Stimulated activated CD4-positive, alpha-beta T cell treated with anti-CD3 and anti-CD28 coated beads, Interleukin-1b, Interleukin-23, amount 100 ng/mL, for 24 hours (primary cell): ENCODE measurements at regions not wholly inside any gene's neighbourhood (a gene's known extent, or its start where the extent isn't known, plus 50 kb on each side); places are given as distances from the start of the nearest gene placed in this dataset.

ENCODE experiments used
- DNase-seq, 4 experiments: peaks; one replicate each; pipeline ENCODE4 v3.0.0-alpha.2; 2020; ENCODE audit warnings: low read depth in 4 of 4, low spot score in 1 of 4

DNA sequence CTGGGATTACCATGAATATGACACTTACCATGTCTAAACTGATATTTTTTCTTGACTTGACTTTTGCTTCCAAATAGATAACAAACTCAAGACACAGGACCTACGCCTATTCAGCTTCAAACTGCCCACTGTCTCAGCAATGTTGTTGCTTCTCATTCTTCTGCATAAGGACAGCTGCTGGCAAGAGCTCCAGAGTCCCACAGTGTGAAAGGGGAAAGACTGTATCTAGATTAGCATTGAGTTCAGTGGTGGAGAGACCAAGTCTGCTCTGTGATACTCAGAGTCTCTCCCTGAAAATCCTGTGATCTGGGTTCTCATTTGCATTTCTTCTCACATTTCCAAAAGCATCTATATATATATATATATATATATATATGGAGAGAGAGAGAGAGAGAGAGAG is 247.9 kb upstream of the NT5C1B start:
- no peak for DNase-seq

- no peak for DNase-seq
Measured at GRCh38 chr2:18836436-18836835, 247.1 kb upstream of the NT5C1B start.

DNA sequence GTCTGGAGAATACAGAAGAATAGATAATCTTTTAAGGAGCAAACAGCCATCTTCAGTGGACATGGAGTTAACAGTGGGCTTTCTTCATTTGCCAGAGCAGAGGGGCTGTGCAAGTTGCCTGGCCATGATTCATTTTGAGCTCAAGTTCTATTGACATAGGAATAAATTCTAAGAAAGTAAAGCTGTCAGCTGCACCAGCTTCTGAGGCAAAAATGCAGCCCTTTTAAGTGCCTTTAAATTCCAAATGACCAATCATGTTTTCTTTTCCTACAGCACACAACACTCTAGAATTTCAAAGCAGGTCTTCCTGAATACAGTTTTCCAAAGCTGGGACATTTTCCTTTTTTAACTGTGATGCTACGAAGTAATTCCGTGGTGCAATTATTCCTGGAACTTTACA is 246.4 kb upstream of the NT5C1B start:
- DNase-seq, result no peak

DNA sequence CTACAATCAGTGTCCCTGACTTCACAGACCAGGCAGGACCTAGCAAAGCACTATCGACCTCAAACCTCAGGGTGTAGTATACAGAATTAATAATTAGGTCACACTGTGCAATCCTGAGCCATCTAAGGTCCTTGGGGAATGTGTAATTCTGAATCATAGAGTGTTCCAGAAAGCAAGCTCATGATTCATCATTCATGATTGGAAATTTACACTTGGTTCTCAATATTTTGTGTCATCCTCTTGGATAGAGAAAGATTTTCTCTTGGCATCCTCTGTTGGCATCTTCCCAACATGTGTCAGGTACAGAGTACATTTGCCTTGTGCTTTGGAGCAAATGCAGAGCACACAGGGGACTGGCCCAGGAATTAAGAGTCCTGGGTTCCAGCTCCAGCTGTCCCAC is 245.0 kb upstream of the NT5C1B start:
- no peak for DNase-seq

DNA sequence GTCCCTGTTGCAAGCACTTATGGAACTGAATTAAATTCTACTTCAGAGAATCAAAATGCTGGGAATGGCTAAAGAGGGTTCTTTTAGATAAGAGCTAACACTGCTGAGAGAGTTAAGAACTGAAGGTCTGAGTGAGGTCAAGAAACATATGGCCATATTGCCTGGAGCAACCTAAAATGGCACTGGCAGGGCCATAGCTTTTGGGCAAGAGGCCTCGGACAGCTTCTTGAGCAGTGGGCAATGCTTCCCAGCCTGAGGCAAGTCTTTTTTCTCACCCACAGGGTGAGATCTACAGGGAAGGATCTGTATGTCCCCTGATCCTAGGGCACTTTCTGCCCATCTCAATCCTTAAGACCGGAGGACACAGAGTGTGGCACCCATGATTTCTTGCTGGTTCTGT is 244.6 kb upstream of the NT5C1B start:
- DNase-seq, result no peak

DNA sequence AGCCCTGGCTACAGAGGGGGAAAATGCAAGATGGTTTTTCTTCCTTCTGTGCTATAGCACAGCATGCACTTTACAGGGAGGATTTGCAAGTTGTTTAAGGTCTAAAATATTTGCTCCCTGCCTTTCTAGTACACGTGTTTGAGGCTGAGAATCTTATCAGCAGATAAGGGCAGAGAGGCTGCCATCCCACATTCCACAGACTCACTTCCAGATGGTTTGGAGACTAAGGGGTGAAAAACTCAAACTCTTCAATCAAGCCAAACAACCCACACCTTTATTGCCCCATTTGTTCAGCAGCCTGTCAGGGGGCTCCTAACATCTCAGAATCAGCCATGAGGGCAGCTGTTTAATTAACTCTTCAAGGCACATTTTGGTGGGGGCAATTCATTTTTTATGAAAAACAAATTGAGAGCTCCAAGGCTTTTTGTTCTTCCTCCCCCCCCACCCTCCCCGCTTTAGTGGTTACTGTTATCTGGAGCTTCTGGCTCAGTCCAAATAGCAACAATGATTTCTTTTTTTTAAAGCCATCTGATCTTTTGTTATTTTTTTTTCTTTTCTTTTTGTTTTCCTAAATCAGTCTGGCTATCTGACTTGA is 242.6 kb upstream of the NT5C1B start:
- DNase-seq, result no peak

- DNase-seq, result no peak
Measured at GRCh38 chr2:18830962-18831361, 241.6 kb upstream of the NT5C1B start.

- no peak for DNase-seq
Measured at GRCh38 chr2:18829976-18830375, 240.6 kb upstream of the NT5C1B start.

DNA sequence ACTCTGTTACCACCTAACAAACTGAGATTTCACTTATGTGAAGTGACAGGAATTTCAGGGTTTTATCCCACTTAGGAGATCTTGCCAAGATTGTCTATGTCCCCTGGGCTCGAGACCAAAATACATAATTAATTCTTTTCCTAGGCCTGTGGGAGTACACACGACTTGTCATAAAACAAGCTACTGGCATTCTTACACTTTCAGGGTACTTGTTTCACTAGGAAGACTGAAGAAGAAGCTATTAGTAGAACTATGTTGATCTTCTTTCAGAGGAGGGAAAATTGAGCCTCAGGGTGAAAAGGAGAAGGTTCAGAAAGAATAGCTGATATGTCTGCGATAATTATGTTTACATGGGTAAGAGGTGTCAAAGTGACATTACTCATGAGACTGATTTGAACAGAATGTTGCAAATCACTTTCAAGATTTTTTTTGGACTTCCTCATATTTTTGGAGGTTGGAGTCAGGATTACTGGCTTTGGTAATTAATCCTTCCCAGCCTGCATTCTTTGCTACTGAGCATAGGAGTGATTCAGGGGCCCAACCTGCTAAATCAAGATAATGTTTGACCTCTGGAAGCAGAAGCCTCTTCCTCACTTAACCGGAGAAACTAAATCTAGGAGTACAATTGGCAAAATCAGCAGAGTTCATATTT is 240.0 kb upstream of the NT5C1B start:
- DNase-seq, result no peak

DNA sequence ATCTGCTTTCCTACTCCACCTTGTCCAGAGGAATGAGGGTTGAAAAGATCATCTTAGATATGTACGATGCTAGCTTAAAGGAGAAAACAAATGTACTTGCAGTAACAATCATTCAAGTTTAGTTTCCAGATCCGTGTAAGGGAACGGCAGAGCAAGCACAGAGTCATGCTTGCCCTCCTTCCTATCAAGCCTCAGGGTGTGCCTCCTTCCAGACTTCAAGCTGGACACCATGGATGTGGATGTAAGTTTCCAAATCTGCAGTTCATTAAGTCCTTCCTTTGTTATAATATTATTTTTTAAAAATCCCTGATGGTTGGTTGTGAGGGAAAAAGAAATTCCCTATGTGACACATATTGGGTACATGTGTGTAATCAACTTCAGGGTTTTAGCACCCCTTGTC is 238.9 kb upstream of the NT5C1B start:
- DNase-seq, result no peak

GRCh38 chr2:18825838-18826237 is 236.5 kb upstream of the NT5C1B start:
- no peak for DNase-seq

DNA sequence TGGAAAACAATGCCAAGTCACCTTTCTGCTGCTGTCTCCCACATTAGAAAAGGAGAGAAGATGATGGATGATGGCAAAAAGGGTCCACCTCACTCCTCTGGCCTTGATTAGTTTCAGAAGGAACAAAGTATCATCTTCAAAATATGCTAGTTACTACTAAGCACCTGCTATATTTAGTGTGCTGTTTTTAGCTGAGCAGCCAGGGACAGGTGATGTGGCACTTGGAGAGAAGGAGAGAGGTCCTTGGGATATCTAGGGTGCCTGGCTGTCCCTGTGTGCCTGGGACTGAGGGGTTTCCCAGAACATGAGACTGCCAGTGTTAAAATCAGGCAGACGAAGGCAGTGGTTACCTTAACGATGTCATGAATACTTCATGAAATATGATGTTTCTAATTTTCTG is 235.5 kb upstream of the NT5C1B start:
- no peak for DNase-seq

DNA sequence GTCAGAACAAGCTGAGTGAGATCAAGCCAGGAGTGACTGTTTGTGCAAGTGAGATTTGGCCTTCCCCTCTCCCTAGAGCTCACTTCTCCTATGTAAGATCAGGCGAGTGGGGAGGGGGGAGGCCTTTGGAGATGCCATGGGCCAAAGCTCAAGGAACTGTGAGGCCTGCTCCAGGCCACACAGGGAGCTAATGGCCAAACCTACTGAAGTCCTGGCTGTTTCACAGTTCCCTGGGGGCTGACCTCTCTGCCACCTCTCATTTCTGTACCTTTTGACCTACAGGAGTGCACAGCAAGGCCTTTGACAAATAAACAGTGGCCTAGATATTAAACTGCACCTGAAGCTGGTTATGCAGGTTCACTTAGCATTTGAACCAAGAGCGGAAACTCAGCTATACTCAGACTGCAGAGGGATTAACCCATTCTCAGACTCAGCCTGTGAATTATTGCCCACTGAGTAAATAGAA is 235.0 kb upstream of the NT5C1B start:
- DNase-seq, result no peak

GRCh38 chr2:18821431-18821830 is 232.1 kb upstream of the NT5C1B start:
- no peak for DNase-seq

- DNase-seq, result no peak
Measured at GRCh38 chr2:18820966-18821365, 231.6 kb upstream of the NT5C1B start.

DNA sequence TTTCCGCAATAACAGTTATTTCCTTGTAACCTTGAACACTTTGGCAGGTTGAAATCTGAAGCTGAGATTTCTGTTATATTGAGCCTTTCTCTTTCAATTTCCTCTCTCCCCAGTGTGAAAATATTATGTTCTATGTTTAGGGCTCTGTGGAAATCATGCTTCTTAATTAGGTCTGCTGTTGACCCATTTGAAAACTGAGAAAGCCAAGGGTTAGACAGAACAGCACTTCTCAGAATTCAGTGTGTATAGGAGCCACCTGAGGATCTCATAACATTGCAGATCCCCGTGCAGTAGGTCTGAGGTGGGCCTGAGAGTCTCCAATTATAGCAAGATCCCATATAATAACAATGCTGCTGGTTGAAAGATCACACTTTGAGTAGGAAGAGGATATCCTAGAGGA is 230.2 kb upstream of the NT5C1B start:
- no peak for DNase-seq

GRCh38 chr2:18814387-18814786 is 225.0 kb upstream of the NT5C1B start:
- no peak for DNase-seq

GRCh38 chr2:18804536-18804935 is 215.2 kb upstream of the NT5C1B start:
- DNase-seq, result no peak

GRCh38 chr2:18803141-18803939 is 214.0 kb upstream of the NT5C1B start:
- no peak for DNase-seq

- no peak for DNase-seq
Measured at GRCh38 chr2:18800240-18800971, 211.0 kb upstream of the NT5C1B start.

GRCh38 chr2:18799397-18799796 is 210.0 kb upstream of the NT5C1B start:
- DNase-seq, result no peak
